GM10248 (cell line): ENCODE measurements at regions not wholly inside any gene's neighbourhood (a gene's known extent, or its start where the extent isn't known, plus 50 kb on each side); places are given as distances from the start of the nearest gene placed in this dataset.

Experiments
- CTCF ChIA-PET: fragments of 300-600 bp; sonication (Branson Sonifier 250); formaldehyde crosslinking; extraction: SDS; loops from one replicate; lab custom pipeline; 2021; ENCODE audit warnings: antibody characterized with exemption; lab: Yijun Ruan, JAX
- POLR2A ChIA-PET: fragments of 350-650 bp; sonication (Branson Sonifier 250); formaldehyde crosslinking; extraction: SDS; loops from one replicate; lab custom pipeline; 2020; ENCODE audit warnings: antibody characterized with exemption; lab: Yijun Ruan, JAX
- DNase-seq: peaks from one replicate; pipeline ENCODE4 v3.0.0; 2012; ENCODE audit errors: extremely low spot score
- CTCF ChIP-seq: IDR thresholded peaks from 2 replicates; pipeline ENCODE4 v1.5.1; 2012; ENCODE audit warnings: mild to moderate bottlenecking, low read depth; ENCODE audit errors: extremely low read depth, missing control alignments, control extremely low read depth

GRCh38 chr7:118094044-118094443 lies 89.9 kb upstream of the LSM8 start:
- no peak for TF ChIP-seq CTCF
- DNase-seq: no peak
- ChIA-PET POLR2A (no interaction called here), CTCF (no interaction called here)

- CTCF ChIA-PET: interaction anchor here (1.0 kb wide), 1 partner anchor 354 kb away, joined by 4 read pairs; no protein-coding TSS in a partner anchor
- no peak for DNase-seq
- POLR2A ChIA-PET: no interaction called here
- peak; percentile 53 for TF ChIP-seq CTCF
These were observed 79.0 kb upstream of the LSM8 start for GRCh38 chr7:118104812-118105441.

GRCh38 chr7:118109607-118110006 lies 74.4 kb upstream of the LSM8 start:
- no peak for TF ChIP-seq CTCF
- ChIA-PET POLR2A (no interaction called here), CTCF (no interaction called here)
- DNase-seq: no peak

- POLR2A ChIA-PET: no interaction called here
These were observed 73.6 kb upstream of the LSM8 start for GRCh38 chr7:118110178-118110925.

GRCh38 chr7:118111347-118111746 lies 72.6 kb upstream of the LSM8 start:
- ChIA-PET CTCF (no interaction called here), POLR2A (no interaction called here)
- DNase-seq: no peak
- TF ChIP-seq CTCF: no peak

More at GRCh38 chr7:118110178-118110925, 73.6 kb upstream of the LSM8 start:
- CTCF ChIA-PET: no interaction called here
- no peak for TF ChIP-seq CTCF
- DNase-seq: no peak

- CTCF ChIA-PET: no interaction called here
- POLR2A ChIA-PET: no interaction called here
- no peak for TF ChIP-seq CTCF
- DNase-seq: no peak
These were observed 69.8 kb upstream of the LSM8 start for GRCh38 chr7:118114175-118114574.
